WTC11 (cell line): ENCODE measurements at regions not wholly inside any gene's neighbourhood (a gene's known extent, or its start where the extent isn't known, plus 50 kb on each side); places are given as distances from the start of the nearest gene placed in this dataset.

Experiments used
- ATAC-seq: fragments of 200-7000 bp; cut with Tn5 transposase; 2 replicates; pipeline ENCODE4 v1.10.0; 2021; ENCODE audit warnings: mild to moderate bottlenecking, moderate library complexity
- CTCF ChIA-PET: fragments of 300-600 bp; sonication (Branson Sonifier 250); formaldehyde crosslinking; loops from one replicate; lab custom pipeline; 2021; ENCODE audit warnings: antibody characterized with exemption; lab: Charles Lee
- POLR2A ChIA-PET: fragments of 350-600 bp; sonication (Branson Sonifier 250); formaldehyde crosslinking; loops from one replicate; lab custom pipeline; 2021; ENCODE audit warnings: antibody characterized with exemption; lab: Charles Lee
- DNase-seq: peaks from one replicate; pipeline ENCODE4 v3.0.0; 2021; ENCODE audit warnings: low spot score
- H3K27ac Mint-ChIP-seq: 2 replicates; pipeline ENCODE4 v1.8.0; 2021; ENCODE audit warnings: mixed read lengths
- H3K27me3 Mint-ChIP-seq: 2 replicates; pipeline ENCODE4 v1.8.0; 2021; ENCODE audit warnings: low read depth, mild to moderate bottlenecking, moderate library complexity, mixed read lengths
- H3K36me3 Mint-ChIP-seq: 2 replicates; pipeline ENCODE4 v1.8.0; 2021; ENCODE audit warnings: mixed read lengths
- H3K4me1 Mint-ChIP-seq: 2 replicates; pipeline ENCODE4 v1.8.0; 2022; ENCODE audit warnings: mixed read lengths
- H3K4me3 Mint-ChIP-seq: 2 replicates; pipeline ENCODE4 v1.8.0; 2021; ENCODE audit warnings: mild to moderate bottlenecking, moderate library complexity, mixed read lengths
- H3K9me3 Mint-ChIP-seq: 2 replicates; pipeline ENCODE4 v1.8.0; 2021; ENCODE audit warnings: mixed read lengths
- ESRRA ChIP-seq: sonication (generic); formaldehyde crosslinking; IDR thresholded peaks from 2 replicates; pipeline ENCODE4 v1.8.1; 2022; ENCODE audit warnings: mild to moderate bottlenecking, missing genetic modification reagents, borderline replicate concordance
- ETV6 ChIP-seq: sonication (generic); formaldehyde crosslinking; IDR thresholded peaks from 2 replicates; pipeline ENCODE4 v1.8.1; 2022; ENCODE audit warnings: mild to moderate bottlenecking, missing genetic modification reagents
- FOXK1 ChIP-seq: sonication (generic); formaldehyde crosslinking; IDR thresholded peaks from 2 replicates; pipeline ENCODE4 v1.8.0; 2022; ENCODE audit warnings: mild to moderate bottlenecking, moderate library complexity, missing genetic modification reagents
- GRHL2 ChIP-seq: fragments of 250-450 bp; sonication (Bioruptor Pico); IDR thresholded peaks from 2 replicates; pipeline ENCODE4 v1.8.0; 2022; ENCODE audit warnings: mild to moderate bottlenecking, moderate library complexity; ENCODE audit not compliant: insufficient replicate concordance, severe bottlenecking
- JAZF1 ChIP-seq: fragments of 250-450 bp; sonication (Bioruptor Pico); IDR thresholded peaks from 2 replicates; pipeline ENCODE4 v1.9.0; 2021; ENCODE audit warnings: moderate library complexity, mild to moderate bottlenecking, inconsistent platforms
- MLX ChIP-seq: sonication (generic); formaldehyde crosslinking; IDR thresholded peaks from 2 replicates; pipeline ENCODE4 v1.8.1; 2023; ENCODE audit warnings: mild to moderate bottlenecking, missing genetic modification reagents, moderate library complexity
- NR2C2 ChIP-seq: sonication (generic); formaldehyde crosslinking; IDR thresholded peaks from 2 replicates; pipeline ENCODE4 v1.8.0; 2022; ENCODE audit warnings: mild to moderate bottlenecking, missing genetic modification reagents
- SMAD4 ChIP-seq: sonication (generic); formaldehyde crosslinking; IDR thresholded peaks from 2 replicates; pipeline ENCODE4 v1.8.0; 2022; ENCODE audit warnings: mild to moderate bottlenecking, missing genetic modification reagents
- TEAD1 ChIP-seq: sonication (generic); formaldehyde crosslinking; IDR thresholded peaks from 2 replicates; pipeline ENCODE4 v1.8.0; 2022; ENCODE audit warnings: mild to moderate bottlenecking, missing genetic modification reagents
- ZNF121 ChIP-seq: sonication (generic); formaldehyde crosslinking; IDR thresholded peaks from 2 replicates; pipeline ENCODE4 v1.8.0; 2023; ENCODE audit warnings: missing genetic modification reagents
- ZNF138 ChIP-seq: sonication (generic); formaldehyde crosslinking; conservative IDR thresholded peaks from 2 replicates; pipeline ENCODE4 v1.8.1; 2022; ENCODE audit warnings: mild to moderate bottlenecking, moderate library complexity, missing genetic modification reagents
- ZNF281 ChIP-seq: sonication (generic); formaldehyde crosslinking; IDR thresholded peaks from 2 replicates; pipeline ENCODE4 v1.8.0; 2023; ENCODE audit warnings: mild to moderate bottlenecking, missing genetic modification reagents
- ZNF416 ChIP-seq: fragments of 250-450 bp; sonication (Bioruptor Pico); IDR thresholded peaks from 2 replicates; pipeline ENCODE4 v1.9.0; 2021; ENCODE audit warnings: mild to moderate bottlenecking, inconsistent platforms
- ZNF425 ChIP-seq: fragments of 250-450 bp; sonication (Bioruptor Pico); conservative IDR thresholded peaks from 2 replicates; pipeline ENCODE4 v1.9.0; 2021; ENCODE audit warnings: mild to moderate bottlenecking
- TF ChIP-seq, protein P1 (sequence below): sonication (generic); formaldehyde crosslinking; IDR thresholded peaks from 2 replicates; pipeline ENCODE4 v1.8.1; 2022; ENCODE audit warnings: mild to moderate bottlenecking, missing genetic modification reagents, moderate library complexity, borderline replicate concordance
- TF ChIP-seq, protein P2 (sequence below): fragments of 250-450 bp; sonication (Bioruptor Pico); IDR thresholded peaks from 2 replicates; pipeline ENCODE4 v1.9.0; 2021; ENCODE audit warnings: moderate library complexity, mild to moderate bottlenecking, inconsistent platforms, borderline replicate concordance
- TF ChIP-seq, protein P3 (sequence below): fragments of 200-600 bp; IDR thresholded peaks from 2 replicates; pipeline ENCODE4 v1.8.0; 2022; ENCODE audit warnings: antibody characterized with exemption
- TF ChIP-seq, protein P4 (sequence below): sonication (generic); formaldehyde crosslinking; IDR thresholded peaks from 2 replicates; pipeline ENCODE4 v1.8.1; 2022; ENCODE audit warnings: low read depth, mild to moderate bottlenecking, moderate library complexity, missing genetic modification reagents, borderline replicate concordance

DNA sequence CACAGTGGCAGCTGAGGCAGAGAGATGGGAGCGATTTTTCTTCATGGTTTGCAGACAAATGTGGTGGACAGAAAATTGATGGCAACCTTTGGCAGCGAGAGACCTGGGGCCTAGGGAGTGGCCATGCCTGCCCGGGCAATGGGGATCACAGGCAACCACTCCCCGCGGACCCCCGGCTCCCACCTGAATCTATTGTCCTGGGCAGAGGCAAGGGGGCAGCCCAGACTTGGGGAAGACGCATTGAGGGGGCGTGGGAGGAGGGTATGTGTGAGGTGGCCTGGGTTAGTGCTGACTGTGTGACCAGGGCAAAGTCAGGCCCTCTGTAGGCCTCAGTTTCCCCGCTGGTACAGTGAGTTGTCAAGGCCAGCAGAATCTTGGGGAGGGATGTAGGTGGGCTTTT is 53.6 kb upstream of the BLCAP start:
- POLR2A ChIA-PET: no interaction called here
- H3K9me3 Mint-ChIP-seq: peaks cover 7% of the 10 kb centered on the region
- H3K4me1 Mint-ChIP-seq: peaks cover 4% of the 10 kb centered on the region
- no peak for DNase-seq
- peaks cover 4% of the 10 kb centered on the region for H3K27me3 Mint-ChIP-seq
- H3K4me3 Mint-ChIP-seq: no peak overlapping the region
- H3K27ac Mint-ChIP-seq: no peak overlapping the region
- TF ChIP-seq FOXK1 (CRISPR knock-in tag) (no peak), ZNF121 (no peak), SMAD4 (CRISPR knock-in tag) (no peak), ZNF425 (no peak), JAZF1 (no peak), GRHL2 (CRISPR knock-in tag) (no peak), ZNF138 (no peak)
- TF ChIP-seq, protein P1, sequence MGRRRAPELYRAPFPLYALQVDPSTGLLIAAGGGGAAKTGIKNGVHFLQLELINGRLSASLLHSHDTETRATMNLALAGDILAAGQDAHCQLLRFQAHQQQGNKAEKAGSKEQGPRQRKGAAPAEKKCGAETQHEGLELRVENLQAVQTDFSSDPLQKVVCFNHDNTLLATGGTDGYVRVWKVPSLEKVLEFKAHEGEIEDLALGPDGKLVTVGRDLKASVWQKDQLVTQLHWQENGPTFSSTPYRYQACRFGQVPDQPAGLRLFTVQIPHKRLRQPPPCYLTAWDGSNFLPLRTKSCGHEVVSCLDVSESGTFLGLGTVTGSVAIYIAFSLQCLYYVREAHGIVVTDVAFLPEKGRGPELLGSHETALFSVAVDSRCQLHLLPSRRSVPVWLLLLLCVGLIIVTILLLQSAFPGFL (CRISPR knock-in tag): no peak
- TF ChIP-seq, all 79 proteins: peak for 0
- ATAC-seq: no peak
- CTCF ChIA-PET: interaction anchor here (2.7 kb wide), 1 partner anchor 17 kb away, joined by 14 read pairs; no protein-coding TSS in a partner anchor
- no peaks in the 10 kb centered on the region; the same call in 1 of the 2 replicates for H3K36me3 Mint-ChIP-seq

GRCh38 chr20:37580069-37580468 is 52.4 kb upstream of the BLCAP start:
- H3K36me3 Mint-ChIP-seq: no peaks in the 10 kb centered on the region

More at GRCh38 chr20:37580069-37580468, 52.4 kb upstream of the BLCAP start:
- ATAC-seq: no peak
- Mint-ChIP-seq H3K4me1 (peaks cover 8% of the 10 kb centered on the region), H3K4me3 (no peak overlapping the region), H3K9me3 (no peaks in the 10 kb centered on the region), H3K27ac (no peak overlapping the region), H3K27me3 (no peaks in the 10 kb centered on the region; the same call in 1 of the 2 replicates)
- ChIA-PET CTCF (interaction anchor here (0.9 to 2.7 kb wide), 2 partner anchors 16 kb away, joined by 3 to 14 read pairs; no protein-coding TSS in a partner anchor), POLR2A (no interaction called here)
- TF ChIP-seq, protein P2, sequence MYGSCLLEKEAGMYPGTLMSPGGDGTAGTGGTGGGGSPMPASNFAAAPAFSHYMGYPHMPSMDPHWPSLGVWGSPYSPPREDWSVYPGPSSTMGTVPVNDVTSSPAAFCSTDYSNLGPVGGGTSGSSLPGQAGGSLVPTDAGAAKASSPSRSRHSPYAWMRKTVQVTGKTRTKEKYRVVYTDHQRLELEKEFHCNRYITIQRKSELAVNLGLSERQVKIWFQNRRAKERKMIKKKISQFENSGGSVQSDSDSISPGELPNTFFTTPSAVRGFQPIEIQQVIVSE (CRISPR knock-in tag): no peak
- TF ChIP-seq, protein P3, sequence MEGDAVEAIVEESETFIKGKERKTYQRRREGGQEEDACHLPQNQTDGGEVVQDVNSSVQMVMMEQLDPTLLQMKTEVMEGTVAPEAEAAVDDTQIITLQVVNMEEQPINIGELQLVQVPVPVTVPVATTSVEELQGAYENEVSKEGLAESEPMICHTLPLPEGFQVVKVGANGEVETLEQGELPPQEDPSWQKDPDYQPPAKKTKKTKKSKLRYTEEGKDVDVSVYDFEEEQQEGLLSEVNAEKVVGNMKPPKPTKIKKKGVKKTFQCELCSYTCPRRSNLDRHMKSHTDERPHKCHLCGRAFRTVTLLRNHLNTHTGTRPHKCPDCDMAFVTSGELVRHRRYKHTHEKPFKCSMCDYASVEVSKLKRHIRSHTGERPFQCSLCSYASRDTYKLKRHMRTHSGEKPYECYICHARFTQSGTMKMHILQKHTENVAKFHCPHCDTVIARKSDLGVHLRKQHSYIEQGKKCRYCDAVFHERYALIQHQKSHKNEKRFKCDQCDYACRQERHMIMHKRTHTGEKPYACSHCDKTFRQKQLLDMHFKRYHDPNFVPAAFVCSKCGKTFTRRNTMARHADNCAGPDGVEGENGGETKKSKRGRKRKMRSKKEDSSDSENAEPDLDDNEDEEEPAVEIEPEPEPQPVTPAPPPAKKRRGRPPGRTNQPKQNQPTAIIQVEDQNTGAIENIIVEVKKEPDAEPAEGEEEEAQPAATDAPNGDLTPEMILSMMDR: no peak
- TF ChIP-seq ZNF281 (no peak), ETV6 (no peak), GRHL2 (CRISPR knock-in tag) (no peak), TEAD1 (CRISPR knock-in tag) (no peak), NR2C2 (CRISPR knock-in tag) (no peak), ESRRA (CRISPR knock-in tag) (no peak), ZNF416 (CRISPR knock-in tag) (no peak), MLX (CRISPR knock-in tag) (no peak)
- TF ChIP-seq, protein P4, sequence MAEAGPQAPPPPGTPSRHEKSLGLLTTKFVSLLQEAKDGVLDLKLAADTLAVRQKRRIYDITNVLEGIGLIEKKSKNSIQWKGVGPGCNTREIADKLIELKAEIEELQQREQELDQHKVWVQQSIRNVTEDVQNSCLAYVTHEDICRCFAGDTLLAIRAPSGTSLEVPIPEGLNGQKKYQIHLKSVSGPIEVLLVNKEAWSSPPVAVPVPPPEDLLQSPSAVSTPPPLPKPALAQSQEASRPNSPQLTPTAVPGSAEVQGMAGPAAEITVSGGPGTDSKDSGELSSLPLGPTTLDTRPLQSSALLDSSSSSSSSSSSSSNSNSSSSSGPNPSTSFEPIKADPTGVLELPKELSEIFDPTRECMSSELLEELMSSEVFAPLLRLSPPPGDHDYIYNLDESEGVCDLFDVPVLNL: no peak
- no peak for DNase-seq
